PC-9 (cell line): ENCODE measurements at regions not wholly inside any gene's neighbourhood (a gene's known extent, or its start where the extent isn't known, plus 50 kb on each side); places are given as distances from the start of the nearest gene placed in this dataset.

ENCODE experiments used
- BruUV-seq: library from RNA; stranded (reverse); fragments of 400-500 nt; replicated peaks from 2 replicates; lab custom pipeline; 2021; lab: Mats Ljungman, UMichigan
- CTCF ChIA-PET: fragments of 300-600 bp; sonication (Branson Sonifier 250); formaldehyde crosslinking; loops from one replicate; lab custom pipeline; 2022; ENCODE audit warnings: antibody characterized with exemption; lab: Charles Lee
- POLR2A ChIA-PET: fragments of 300-600 bp; sonication (Branson Sonifier 250); formaldehyde crosslinking; loops from one replicate; lab custom pipeline; 2022; ENCODE audit warnings: antibody characterized with exemption; ENCODE audit not compliant: unreplicated experiment; lab: Charles Lee
- DNase-seq, 2 experiments: peaks; one replicate each; pipeline versions ENCODE4 v3.0.0 to v3.0.0-alpha.2; 2015 to 2022; ENCODE audit warnings: mixed read lengths in 1 of 2
- H2AFZ ChIP-seq: fragments of 200-600 bp; sonication (generic); 2 replicates; pipeline ENCODE4 v1.8.1; 2017; ENCODE audit warnings: antibody characterized with exemption
- H3F3A ChIP-seq: fragments of 200-600 bp; sonication (generic); 2 replicates; pipeline ENCODE4 v1.8.1; 2017; ENCODE audit warnings: antibody characterized with exemption, mild to moderate bottlenecking, low read depth; ENCODE audit not compliant: insufficient read depth
- H3K27ac ChIP-seq: fragments of 200-600 bp; sonication (generic); 2 replicates; pipeline ENCODE4 v1.6.1; 2016; ENCODE audit warnings: mixed run types
- H3K27me3 ChIP-seq: fragments of 200-600 bp; sonication (generic); 2 replicates; pipeline ENCODE4 v1.6.1; 2016; ENCODE audit warnings: low read depth, mixed run types; ENCODE audit not compliant: insufficient read depth
- H3K36me3 ChIP-seq: fragments of 200-600 bp; sonication (generic); 2 replicates; pipeline ENCODE4 v1.6.1; 2016; ENCODE audit warnings: low read depth, mixed run types
- H3K4me1 ChIP-seq: fragments of 200-600 bp; sonication (generic); replicated peaks from 2 replicates; pipeline ENCODE4 v1.6.1; 2016; ENCODE audit warnings: mixed run types; ENCODE audit not compliant: insufficient read depth
- H3K4me2 ChIP-seq: fragments of 200-600 bp; sonication (generic); 2 replicates; pipeline ENCODE4 v1.6.1; 2017; ENCODE audit warnings: mixed run types
- H3K4me3 ChIP-seq: fragments of 200-600 bp; sonication (generic); 2 replicates; pipeline ENCODE4 v1.6.1; 2016; ENCODE audit warnings: mixed run types
- H3K79me2 ChIP-seq: fragments of 200-600 bp; sonication (generic); 2 replicates; pipeline ENCODE4 v1.6.1; 2017; ENCODE audit warnings: low read depth, mixed run types
- H3K9me2 ChIP-seq: fragments of 200-600 bp; sonication (generic); 2 replicates; pipeline ENCODE4 v1.8.1; 2017; ENCODE audit warnings: mild to moderate bottlenecking; ENCODE audit not compliant: insufficient read depth
- H3K9me3 ChIP-seq: fragments of 200-600 bp; sonication (generic); 2 replicates; pipeline ENCODE4 v1.8.1; 2016; ENCODE audit warnings: low read depth; ENCODE audit not compliant: insufficient read depth
- H4K20me1 ChIP-seq: fragments of 200-600 bp; sonication (generic); 2 replicates; pipeline ENCODE4 v1.8.1; 2017; ENCODE audit not compliant: insufficient read depth
- CTCF ChIP-seq: fragments of 200-600 bp; sonication (generic); conservative IDR thresholded peaks from 2 replicates; pipeline ENCODE4 v1.6.1; 2017; ENCODE audit warnings: mixed run types, antibody characterized with exemption, mild to moderate bottlenecking, moderate library complexity
- EZH2 ChIP-seq: fragments of 200-600 bp; sonication (generic); IDR thresholded peaks from 2 replicates; pipeline ENCODE4 v1.8.0; 2017; ENCODE audit warnings: antibody characterized with exemption, low read depth
- intact Hi-C: fragments of 100-400 bp; cut with micrococcal nuclease; formaldehyde crosslinking; loops from one replicate; pipeline ENCODE4 v1.10.0; 2022; ENCODE audit not compliant: unreplicated experiment

- no peaks in the 10 kb centered on the region for H3K27me3 ChIP-seq
- H2AFZ ChIP-seq: no peak overlapping the region
- no peaks in the 10 kb centered on the region for H4K20me1 ChIP-seq
- BruUV-seq: no TSS peak
- H3K27ac ChIP-seq: no peak overlapping the region
- no peak overlapping the region for H3K4me3 ChIP-seq
- ChIA-PET POLR2A (no interaction called here), CTCF (no interaction called here)
- H3F3A ChIP-seq: no peaks in the 10 kb centered on the region
- no peaks in the 10 kb centered on the region for H3K9me2 ChIP-seq
- H3K79me2 ChIP-seq: no peaks in the 10 kb centered on the region
- no peaks in the 10 kb centered on the region for H3K36me3 ChIP-seq
- H3K4me1 ChIP-seq: no peaks in the 10 kb centered on the region
- TF ChIP-seq CTCF: no peak
- no peak for TF ChIP-seq EZH2
- no peak for DNase-seq
- H3K4me2 ChIP-seq: no peak overlapping the region
- peaks cover 8% of the 10 kb centered on the region for H3K9me3 ChIP-seq
- intact Hi-C loops: no loop called here
Measured at GRCh38 chr12:43180242-43180641, 371.8 kb downstream of the ADAMTS20 start.

GRCh38 chr12:43179486-43179885 lies 372.5 kb downstream of the ADAMTS20 start:
- no TSS peak for BruUV-seq
- Histone ChIP-seq H3K79me2 (no peaks in the 10 kb centered on the region), H3K27ac (no peak overlapping the region), H3K27me3 (no peaks in the 10 kb centered on the region), H3K4me3 (no peak overlapping the region), H2AFZ (no peak overlapping the region), H3F3A (no peaks in the 10 kb centered on the region), H3K9me3 (peaks cover 8% of the 10 kb centered on the region), H3K9me2 (no peaks in the 10 kb centered on the region), H3K36me3 (no peaks in the 10 kb centered on the region), H3K4me1 (no peaks in the 10 kb centered on the region), H4K20me1 (no peaks in the 10 kb centered on the region), H3K4me2 (no peak overlapping the region)
- ChIA-PET CTCF (no interaction called here), POLR2A (no interaction called here)
- intact Hi-C loops: no loop called here
- no peak for TF ChIP-seq EZH2
- no peak for TF ChIP-seq CTCF
- no peak for DNase-seq

GRCh38 chr12:43177276-43177675 lies 374.7 kb downstream of the ADAMTS20 start:
- Histone ChIP-seq H3K9me3 (no peaks in the 10 kb centered on the region; the same call in 1 of the 2 replicates), H3K27ac (no peak overlapping the region), H4K20me1 (no peaks in the 10 kb centered on the region), H3K79me2 (no peaks in the 10 kb centered on the region), H3K9me2 (no peaks in the 10 kb centered on the region), H3F3A (no peaks in the 10 kb centered on the region), H3K4me1 (no peaks in the 10 kb centered on the region), H3K4me3 (no peak overlapping the region), H2AFZ (no peak overlapping the region), H3K4me2 (no peak overlapping the region), H3K27me3 (no peaks in the 10 kb centered on the region), H3K36me3 (no peaks in the 10 kb centered on the region)
- no peak for DNase-seq
- intact Hi-C loops: no loop called here
- POLR2A ChIA-PET: no interaction called here
- CTCF ChIA-PET: no interaction called here
- TF ChIP-seq CTCF (no peak), EZH2 (no peak)
- BruUV-seq: no TSS peak
